ENCODE measurements at regions not wholly inside any gene's neighbourhood (a gene's known extent, or its start where the extent isn't known, plus 50 kb on each side); places are given as distances from the start of the nearest gene placed in this dataset.

DNA sequence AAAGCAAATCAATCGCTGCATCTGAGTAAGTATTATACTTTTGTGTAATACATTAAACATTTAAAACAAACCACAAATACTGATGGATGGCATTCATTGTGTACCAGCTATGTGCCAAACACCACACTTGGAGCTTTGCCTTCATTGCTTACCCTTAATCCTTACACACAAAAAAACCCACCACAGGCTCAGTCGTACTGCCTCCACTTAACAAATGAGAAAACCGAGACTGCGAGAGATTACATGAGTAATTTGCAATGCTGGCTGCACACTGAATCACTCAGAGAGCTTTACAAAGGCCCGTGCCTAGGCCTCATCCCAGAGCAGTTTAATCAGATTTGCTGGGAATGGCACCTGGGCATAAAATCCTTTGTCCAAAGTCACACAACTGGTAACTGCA lies 130.5 kb downstream of the EDN1 start:
- no peak for ATAC-seq
- H3K36me3 Mint-ChIP-seq (ENCODE audit: low read depth) = no peaks in the 10 kb centered on the region
- POLR2A ChIA-PET = no interaction called here
- no peaks in the 10 kb centered on the region for H3K4me1 Mint-ChIP-seq (ENCODE audit: low read depth)
- H3K27ac Mint-ChIP-seq = no peak overlapping the region
- TF ChIP-seq CTCF (IDR thresholded peaks at IDR 0.05) = no peak
- peaks cover 8% of the 10 kb centered on the region for H3K9me3 Mint-ChIP-seq
- intact Hi-C loops (cut with micrococcal nuclease) = no loop called here
- no peak overlapping the region for H3K4me3 Mint-ChIP-seq
- DNase-seq = no peak
- CTCF ChIA-PET = no interaction called here
- peaks cover 1% of the 10 kb centered on the region for H3K27me3 Mint-ChIP-seq

- ATAC-seq = no peak
- ChIA-PET POLR2A (no interaction called here), CTCF (no interaction called here)
- Mint-ChIP-seq H3K36me3 (ENCODE audit: low read depth) (no peaks in the 10 kb centered on the region), H3K4me1 (ENCODE audit: low read depth) (no peaks in the 10 kb centered on the region), H3K27ac (no peak overlapping the region), H3K4me3 (no peak overlapping the region), H3K9me3 (peaks cover 8% of the 10 kb centered on the region), H3K27me3 (peaks cover 1% of the 10 kb centered on the region)
- no peak for TF ChIP-seq CTCF (IDR thresholded peaks at IDR 0.05)
- intact Hi-C loops (cut with micrococcal nuclease) = no loop called here
- no peak for DNase-seq
Observed at GRCh38 chr6:12421596-12421995, 131.4 kb downstream of the EDN1 start.

DNA sequence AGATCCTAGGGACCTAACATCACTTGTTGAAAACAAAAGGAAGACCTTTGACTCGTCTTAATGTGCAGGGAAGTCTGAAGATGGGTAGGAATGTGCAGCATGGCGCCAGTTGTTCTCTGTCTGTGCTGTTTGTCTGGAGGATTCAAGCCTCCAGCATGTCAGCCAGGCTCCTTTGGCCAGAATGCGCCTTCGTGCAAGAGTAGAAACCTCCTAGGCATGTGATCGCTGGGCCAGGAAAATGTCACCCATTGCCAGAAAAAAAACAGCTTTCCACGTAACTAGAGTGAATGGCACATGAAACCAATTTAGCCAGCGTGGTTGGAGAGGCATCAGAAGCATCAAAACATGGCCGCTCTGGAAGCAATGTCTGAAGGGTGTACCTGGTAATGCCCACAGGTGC lies 132.7 kb downstream of the EDN1 start:
- Mint-ChIP-seq H3K27me3 (peaks cover 1% of the 10 kb centered on the region), H3K4me1 (ENCODE audit: low read depth) (no peaks in the 10 kb centered on the region), H3K4me3 (no peak overlapping the region), H3K9me3 (peaks cover 8% of the 10 kb centered on the region), H3K36me3 (ENCODE audit: low read depth) (no peaks in the 10 kb centered on the region), H3K27ac (no peak overlapping the region)
- ChIA-PET POLR2A (no interaction called here), CTCF (interaction anchor here (0.9 kb wide), 1 partner anchor 17 kb away, joined by 3 read pairs; no protein-coding TSS in a partner anchor)
- DNase-seq (no peak), ATAC-seq (no peak)
- intact Hi-C loops (cut with micrococcal nuclease) = no loop called here
- no peak for TF ChIP-seq CTCF (IDR thresholded peaks at IDR 0.05)

DNA sequence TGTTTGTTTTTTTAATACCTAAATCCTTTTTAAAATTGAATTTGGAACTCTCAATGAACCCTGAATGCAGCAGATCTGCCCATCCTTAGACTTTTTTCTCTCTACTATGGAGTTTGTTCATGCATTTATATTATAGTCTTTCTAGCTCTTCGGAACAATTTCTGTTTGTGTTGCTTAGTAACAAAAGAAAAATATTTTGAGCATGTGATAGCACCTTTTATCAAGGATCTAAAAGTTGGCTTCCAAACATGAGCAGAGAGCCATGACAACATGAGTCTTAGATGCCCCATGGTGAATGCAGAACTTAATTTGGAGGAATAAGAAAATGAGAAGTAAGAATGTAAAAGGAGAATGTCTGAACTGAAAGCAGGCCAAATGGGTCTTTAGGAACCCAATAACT lies 133.7 kb downstream of the EDN1 start:
- ATAC-seq (no peak), DNase-seq (no peak)
- Mint-ChIP-seq H3K27me3 (peaks cover 1% of the 10 kb centered on the region), H3K9me3 (peaks cover 4% of the 10 kb centered on the region), H3K27ac (no peak overlapping the region), H3K4me3 (no peak overlapping the region), H3K36me3 (ENCODE audit: low read depth) (no peaks in the 10 kb centered on the region), H3K4me1 (ENCODE audit: low read depth) (no peaks in the 10 kb centered on the region)
- no peak for TF ChIP-seq CTCF (IDR thresholded peaks at IDR 0.05)
- ChIA-PET POLR2A (no interaction called here), CTCF (interaction anchor here (0.9 kb wide), 1 partner anchor 16 kb away, joined by 3 read pairs; no protein-coding TSS in a partner anchor)
- intact Hi-C loops (cut with micrococcal nuclease) = no loop called here

DNA sequence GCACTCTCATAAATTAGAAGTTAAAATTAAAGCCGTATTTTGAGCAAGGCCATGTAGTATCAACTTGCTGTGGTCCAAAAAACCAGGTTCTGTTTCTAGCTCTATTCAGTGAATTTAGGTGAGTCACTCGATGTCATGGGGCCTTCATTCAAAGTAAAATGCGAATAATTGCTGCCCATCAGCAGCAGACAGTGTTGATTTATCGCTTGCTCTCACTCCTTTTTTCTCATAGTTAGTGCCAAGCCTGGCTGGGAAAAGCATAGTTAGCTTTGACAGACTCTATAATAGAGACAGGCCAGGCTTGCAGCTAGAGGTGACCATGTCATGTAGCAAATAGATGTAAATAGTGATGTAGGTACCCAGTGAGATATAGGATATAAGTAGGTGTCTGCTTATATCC lies 136.0 kb downstream of the EDN1 start:
- Mint-ChIP-seq H3K4me1 (ENCODE audit: low read depth) (no peaks in the 10 kb centered on the region), H3K27ac (no peak overlapping the region), H3K27me3 (peaks cover 1% of the 10 kb centered on the region), H3K36me3 (ENCODE audit: low read depth) (no peaks in the 10 kb centered on the region), H3K4me3 (no peak overlapping the region), H3K9me3 (no peaks in the 10 kb centered on the region)
- no peak for DNase-seq
- no peak for TF ChIP-seq CTCF (IDR thresholded peaks at IDR 0.05)
- ChIA-PET CTCF (no interaction called here), POLR2A (no interaction called here)
- no peak for ATAC-seq
- intact Hi-C loops (cut with micrococcal nuclease) = no loop called here

All from activated CD8-positive, alpha-beta T cell treated with anti-CD3 and anti-CD28 coated beads for 36 hours (primary cell).